ENCODE measurements at regions not wholly inside any gene's neighbourhood (a gene's known extent, or its start where the extent isn't known, plus 50 kb on each side); places are given as distances from the start of the nearest gene placed in this dataset.

- DNase-seq (ENCODE audit: low read depth in 1 of 2, low spot score in 1 of 2) = no peak
These were observed 130.6 kb upstream of the SEMA6D start for GRCh38 chr15:47586653-47587224.

DNA sequence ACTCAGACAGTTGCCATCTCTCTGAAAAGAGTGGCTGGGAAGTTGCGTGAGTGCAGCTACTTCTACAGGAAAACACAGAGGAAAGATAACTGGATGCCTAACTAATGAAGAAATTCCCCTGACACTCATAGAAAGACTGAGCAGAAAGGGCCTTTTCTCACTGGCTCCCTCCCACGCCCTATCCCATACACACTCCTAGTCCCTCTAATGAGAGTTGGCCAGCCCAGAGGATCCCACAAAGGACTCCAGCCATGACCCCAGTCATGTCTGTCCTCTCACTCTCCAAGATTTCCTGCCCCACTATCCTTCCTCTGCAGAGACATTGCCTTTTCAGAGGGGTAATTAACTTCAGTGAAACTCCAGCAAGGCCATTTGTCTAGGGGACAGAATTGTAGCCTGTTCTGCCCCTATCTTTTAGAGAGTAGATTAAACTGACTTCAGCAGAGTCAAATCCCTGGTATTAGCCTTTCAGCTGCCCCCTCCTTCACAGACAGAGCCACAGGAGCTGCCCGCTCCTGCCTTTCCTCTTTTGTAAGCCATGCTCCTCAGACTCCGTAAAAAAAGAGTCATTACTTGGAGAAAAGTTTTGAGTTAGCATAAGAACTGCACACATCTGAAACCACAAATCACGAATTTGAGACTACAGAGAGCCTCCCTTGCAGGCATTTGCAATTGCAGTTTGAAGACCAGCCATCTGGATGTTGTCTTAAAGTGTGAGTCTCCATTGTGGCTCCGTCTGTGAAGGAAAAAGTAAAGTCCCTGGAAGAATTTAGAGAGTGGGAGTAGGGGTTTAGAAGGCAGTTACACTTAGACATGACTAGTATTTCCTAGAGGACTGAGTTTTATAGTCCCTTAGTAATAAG lies 129.1 kb upstream of the SEMA6D start:
- DNase-seq (ENCODE audit: low read depth in 1 of 2, low spot score in 1 of 2) = no peak

GRCh38 chr15:47588958-47589357 lies 128.3 kb upstream of the SEMA6D start:
- no peak for DNase-seq (ENCODE audit: low read depth in 1 of 2, low spot score in 1 of 2)

GRCh38 chr15:47598996-47599395 lies 118.3 kb upstream of the SEMA6D start:
- DNase-seq (ENCODE audit: low read depth in 1 of 2, low spot score in 1 of 2) = no peak

GRCh38 chr15:47599806-47600205 lies 117.5 kb upstream of the SEMA6D start:
- DNase-seq (ENCODE audit: low read depth in 1 of 2, low spot score in 1 of 2) = no peak

DNA sequence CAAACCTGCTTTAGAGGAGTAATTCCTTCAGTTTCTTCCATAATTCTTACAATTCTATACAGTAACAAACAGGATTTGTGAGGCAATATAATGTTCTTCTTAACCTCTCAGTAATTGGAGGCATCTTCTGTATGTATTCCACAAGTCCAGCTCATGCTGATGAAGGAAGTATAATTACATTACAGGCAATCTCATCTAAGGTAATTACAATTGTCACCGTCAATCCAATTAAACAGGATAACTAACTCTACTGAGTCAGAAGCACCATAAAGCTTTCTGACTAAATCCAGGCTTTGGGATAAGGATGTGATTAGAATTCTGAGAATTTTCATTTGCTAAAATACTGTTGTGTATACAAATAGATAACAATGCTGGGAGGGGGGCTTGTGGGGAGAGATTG lies 115.2 kb upstream of the SEMA6D start:
- DNase-seq (ENCODE audit: low read depth in 1 of 2, low spot score in 1 of 2) = no peak

- DNase-seq (ENCODE audit: low read depth in 1 of 2, low spot score in 1 of 2) = no peak
These were observed 114.3 kb upstream of the SEMA6D start for GRCh38 chr15:47603026-47603425.

- DNase-seq (ENCODE audit: low read depth in 1 of 2, low spot score in 1 of 2) = no peak
These were observed 109.6 kb upstream of the SEMA6D start for GRCh38 chr15:47607695-47608094.

- DNase-seq (ENCODE audit: low read depth in 1 of 2, low spot score in 1 of 2) = no peak
These were observed 107.6 kb upstream of the SEMA6D start for GRCh38 chr15:47609693-47610092.

DNA sequence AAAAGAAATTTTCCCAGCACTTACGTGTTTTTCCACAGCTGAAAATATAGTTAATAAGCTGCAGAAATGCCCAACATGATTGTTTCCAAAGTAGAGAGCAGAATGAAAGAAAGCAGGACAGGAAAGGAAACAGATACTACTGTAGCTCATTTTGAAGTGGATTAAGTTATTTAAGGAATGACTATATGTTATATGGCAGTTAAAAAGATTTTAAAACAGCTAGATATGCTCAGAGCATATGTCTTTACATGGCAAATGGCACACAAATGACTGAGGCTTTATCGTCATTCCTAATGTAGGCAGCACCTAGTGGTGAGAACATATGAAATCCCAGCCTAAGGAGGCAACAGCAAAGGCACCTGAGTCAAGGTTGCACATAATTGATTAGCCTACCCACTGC lies 106.6 kb upstream of the SEMA6D start:
- DNase-seq (ENCODE audit: low read depth in 1 of 2, low spot score in 1 of 2) = no peak

DNA sequence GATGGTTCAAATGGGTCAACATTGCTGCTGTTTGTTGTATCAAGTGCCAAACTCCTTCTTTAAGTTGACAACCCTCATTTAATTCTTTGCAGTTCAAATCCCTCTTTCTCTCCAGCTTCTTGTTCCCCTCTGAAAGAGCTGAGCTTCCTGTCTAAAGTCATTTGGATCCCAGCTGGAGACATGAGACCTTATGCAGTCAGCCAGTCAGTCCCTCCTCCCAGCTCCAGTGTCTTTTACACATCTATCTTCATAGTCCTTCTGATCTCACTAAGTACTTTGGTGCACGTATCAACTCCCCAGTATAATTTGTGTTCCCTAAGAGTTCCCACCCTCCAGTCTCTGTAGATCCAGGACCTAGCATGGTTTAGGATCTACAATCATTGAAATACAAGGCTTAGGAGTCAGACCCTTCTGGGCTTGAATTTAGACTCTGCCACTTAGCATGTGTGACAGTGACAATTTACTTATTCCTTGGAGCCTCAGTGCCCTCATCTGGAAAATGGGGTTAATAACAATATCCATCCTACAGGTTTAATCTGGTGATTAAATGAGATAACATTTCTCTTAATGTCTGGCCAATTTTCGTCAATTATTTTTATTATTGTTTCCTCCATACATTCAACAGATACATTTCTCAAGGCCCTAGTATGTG lies 102.8 kb upstream of the SEMA6D start:
- DNase-seq (ENCODE audit: low read depth in 1 of 2, low spot score in 1 of 2) = no peak

- no peak for DNase-seq (ENCODE audit: low read depth in 1 of 2, low spot score in 1 of 2)
These were observed 100.4 kb upstream of the SEMA6D start for GRCh38 chr15:47616876-47617275.

DNA sequence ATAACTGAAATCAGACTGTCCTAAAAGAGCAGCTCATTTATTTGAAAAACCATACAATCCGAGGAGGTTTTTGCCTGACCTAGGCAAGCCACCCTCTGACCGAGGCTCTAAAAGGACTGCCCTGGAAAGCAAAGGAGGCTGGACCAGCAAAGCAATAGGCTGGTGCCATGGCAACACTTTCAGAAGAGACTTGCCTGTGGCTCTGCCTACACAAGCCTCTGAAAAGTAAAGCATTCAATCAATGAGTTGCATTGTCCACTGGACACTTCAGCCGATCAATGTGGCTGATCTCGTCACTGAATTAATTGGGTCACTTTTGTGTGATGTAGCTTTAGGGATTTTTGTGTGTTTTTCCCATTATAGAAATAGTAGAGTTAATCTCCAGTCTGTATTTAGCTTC lies 99.1 kb upstream of the SEMA6D start:
- DNase-seq (ENCODE audit: low read depth in 1 of 2, low spot score in 1 of 2) = no peak

- no peak for DNase-seq (ENCODE audit: low read depth in 1 of 2, low spot score in 1 of 2)
These were observed 96.2 kb upstream of the SEMA6D start for GRCh38 chr15:47620960-47621681.

GRCh38 chr15:47622055-47622454 lies 95.2 kb upstream of the SEMA6D start:
- DNase-seq (ENCODE audit: low read depth in 1 of 2, low spot score in 1 of 2) = no peak

DNA sequence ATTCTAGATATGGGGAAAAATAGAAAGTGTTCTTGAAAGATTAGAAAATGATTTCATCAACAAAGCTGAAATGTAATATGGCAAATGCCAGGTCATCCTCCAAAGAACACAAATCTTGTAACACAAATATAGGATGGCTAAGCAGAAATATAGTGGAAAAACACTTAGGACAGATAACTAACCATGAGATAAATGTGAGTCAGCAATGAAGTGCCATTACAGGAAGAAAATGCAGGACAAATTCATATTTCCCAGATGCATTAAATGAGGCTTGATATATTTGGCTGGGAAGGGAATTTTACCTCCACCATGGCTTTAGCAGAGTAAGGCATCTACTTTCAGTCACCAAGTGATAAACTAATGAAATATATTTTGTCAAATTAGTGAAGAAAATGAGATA lies 92.8 kb upstream of the SEMA6D start:
- no peak for DNase-seq (ENCODE audit: low read depth in 1 of 2, low spot score in 1 of 2)

GRCh38 chr15:47639042-47639441 lies 78.3 kb upstream of the SEMA6D start:
- DNase-seq (ENCODE audit: low read depth in 1 of 2, low spot score in 1 of 2) = no peak

DNA sequence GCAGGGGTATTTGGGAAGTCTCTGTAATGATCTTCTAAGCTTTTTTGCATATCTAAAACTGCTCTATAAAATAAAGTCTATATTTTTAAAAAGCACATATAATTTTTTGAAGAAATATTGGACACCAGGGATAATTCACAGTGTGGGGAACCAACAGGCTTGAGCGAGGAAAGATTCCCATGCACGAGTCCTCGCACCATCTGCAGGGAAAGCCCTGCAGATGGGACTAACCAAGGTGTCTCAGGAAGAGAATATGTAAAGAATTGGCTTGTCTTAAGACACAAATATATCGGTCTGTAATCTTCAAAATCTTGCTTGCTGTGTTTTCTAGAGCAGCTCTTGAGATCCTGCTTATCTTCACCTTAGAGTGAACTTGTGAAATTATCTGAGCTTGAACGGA lies 77.2 kb upstream of the SEMA6D start:
- DNase-seq (ENCODE audit: low read depth in 1 of 2, low spot score in 1 of 2) = no peak

DNA sequence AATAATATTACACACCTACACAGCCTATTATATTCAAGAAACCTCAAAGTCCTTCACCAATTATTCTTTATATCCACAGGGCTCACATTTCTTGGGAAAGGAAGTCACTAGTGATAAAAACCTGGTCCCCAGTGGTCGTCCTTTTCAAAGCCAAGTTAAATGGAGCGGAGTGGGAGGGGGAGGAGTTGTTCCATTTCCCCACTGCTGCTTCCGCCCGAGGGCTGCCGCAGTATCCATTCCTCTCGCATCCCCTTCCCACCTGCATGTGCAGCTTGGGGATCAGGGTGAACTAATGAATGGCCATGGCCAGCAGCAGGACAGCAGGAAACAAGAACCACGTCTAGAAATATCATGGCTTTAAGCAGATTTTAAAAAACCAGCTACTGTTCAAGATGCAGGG lies 76.4 kb upstream of the SEMA6D start:
- DNase-seq (ENCODE audit: low read depth in 1 of 2, low spot score in 1 of 2) = no peak

- no peak for DNase-seq (ENCODE audit: low read depth in 1 of 2, low spot score in 1 of 2)
These were observed 72.6 kb upstream of the SEMA6D start for GRCh38 chr15:47644722-47645121.

DNA sequence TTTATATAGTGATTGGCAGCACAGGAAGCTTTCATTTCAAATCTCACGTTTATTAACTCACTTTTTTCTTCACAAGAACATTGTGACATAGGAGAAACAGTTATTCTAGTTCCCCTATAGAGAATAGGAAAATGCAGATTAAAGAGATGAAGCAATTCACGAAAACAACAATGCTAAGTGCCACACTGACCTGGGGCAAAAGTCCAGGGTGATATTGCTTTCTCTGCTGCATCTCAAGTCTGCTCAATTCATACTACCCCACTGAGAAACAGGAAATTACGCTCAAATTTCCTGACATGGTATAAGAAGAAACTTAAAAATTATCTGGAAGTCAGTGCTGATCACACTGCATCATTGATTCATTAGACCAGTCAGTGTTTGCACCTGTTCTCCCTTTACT lies 66.7 kb upstream of the SEMA6D start:
- DNase-seq (ENCODE audit: low read depth in 1 of 2, low spot score in 1 of 2) = no peak

GRCh38 chr15:47652328-47652727 lies 65.0 kb upstream of the SEMA6D start:
- no peak for DNase-seq (ENCODE audit: low read depth in 1 of 2, low spot score in 1 of 2)
